Panc1 (cell line): ENCODE measurements at regions not wholly inside any gene's neighbourhood (a gene's known extent, or its start where the extent isn't known, plus 50 kb on each side); places are given as distances from the start of the nearest gene placed in this dataset.

ENCODE experiments used
- ATAC-seq: fragments of 200-7000 bp; cut with Tn5 transposase; 2 replicates; pipeline ENCODE4 v1.9.1; 2020; ENCODE audit warnings: mild to moderate bottlenecking, moderate library complexity
- BruUV-seq: library from RNA; stranded (reverse); fragments of 400-500 nt; replicated peaks from 2 replicates; lab custom pipeline; 2021; lab: Mats Ljungman, UMichigan
- CTCF ChIA-PET: fragments of 300-600 bp; sonication (Branson Sonifier 250); formaldehyde crosslinking; loops from one replicate; lab custom pipeline; 2022; ENCODE audit warnings: antibody characterized with exemption; lab: Charles Lee
- POLR2A ChIA-PET: fragments of 300-600 bp; sonication (Branson Sonifier 250); formaldehyde crosslinking; loops from one replicate; lab custom pipeline; 2022; ENCODE audit warnings: antibody characterized with exemption; lab: Charles Lee
- DNase-seq: peaks from one replicate; pipeline ENCODE4 v3.0.0-alpha.2; 2010; ENCODE audit warnings: low read depth, low spot score
- H3K27ac ChIP-seq: 2 replicates; pipeline ENCODE4 v1.5.1; 2011; ENCODE audit warnings: mild to moderate bottlenecking, low read length, inconsistent platforms
- H3K27me3 ChIP-seq: fragments of 200-500 bp; sonication (Bioruptor generic); 2 replicates; pipeline ENCODE4 v1.6.0; 2014; ENCODE audit warnings: low read length, inconsistent platforms; ENCODE audit not compliant: control insufficient read depth, insufficient read depth
- H3K36me3 ChIP-seq: fragments of 200-500 bp; sonication (Bioruptor generic); 2 replicates; pipeline ENCODE4 v1.5.1; 2014; ENCODE audit warnings: inconsistent platforms, mild to moderate bottlenecking, low read length, moderate library complexity; ENCODE audit not compliant: control insufficient read depth, insufficient read depth
- H3K4me1 ChIP-seq: 2 replicates; pipeline ENCODE4 v1.5.1; 2011; ENCODE audit warnings: inconsistent platforms, mild to moderate bottlenecking, low read length, moderate library complexity; ENCODE audit not compliant: control insufficient read depth, insufficient read depth
- H3K4me3 ChIP-seq, 2 experiments: 2 replicates each; pipeline ENCODE4 v1.5.1; 2011 to 2012; ENCODE audit warnings: low read depth in 2 of 2, low read length in 2 of 2, mild to moderate bottlenecking in 2 of 2, inconsistent platforms in 1 of 2, moderate library complexity in 1 of 2
- H3K9me3 ChIP-seq: fragments of 200-500 bp; sonication (Bioruptor generic); 2 replicates; pipeline ENCODE4 v1.5.1; 2014; ENCODE audit warnings: low read depth, mild to moderate bottlenecking, inconsistent platforms, low read length, moderate library complexity; ENCODE audit not compliant: control insufficient read depth, insufficient read depth
- CTCF ChIP-seq: fragments of 450-650 bp; IDR thresholded peaks from 2 replicates; pipeline ENCODE4 v1.5.1; 2017; ENCODE audit warnings: mild to moderate bottlenecking
- POLR2AphosphoS5 ChIP-seq: IDR thresholded peaks from 2 replicates; pipeline ENCODE4 v1.6.1; 2012; ENCODE audit warnings: mild to moderate bottlenecking, low read depth, low read length, moderate library complexity
- REST ChIP-seq, 2 experiments: IDR thresholded peaks; 2 replicates each; pipeline ENCODE4 v1.6.1; 2011 to 2012; ENCODE audit warnings: low read depth in 2 of 2, control low read depth in 1 of 2, low read length in 1 of 2, mild to moderate bottlenecking in 1 of 2, moderate library complexity in 1 of 2; ENCODE audit not compliant: insufficient read depth in 1 of 2
- SIN3A ChIP-seq: IDR thresholded peaks from 2 replicates; pipeline ENCODE4 v1.6.1; 2012; ENCODE audit warnings: low read depth, mild to moderate bottlenecking, low read length, moderate library complexity, borderline replicate concordance; ENCODE audit not compliant: insufficient read depth
- TCF7L2 ChIP-seq: IDR thresholded peaks from 2 replicates; pipeline ENCODE4 v1.6.1; 2011; ENCODE audit warnings: mild to moderate bottlenecking, low read depth, low read length, inconsistent platforms
- in situ Hi-C: cut with HindIII; loops from 2 replicates; pipeline ENCODE4 v1.10.0; 2016; ENCODE audit warnings: low sequenced_read_pairs, low pct_unique_long_range_greater_than_20kb
- intact Hi-C: fragments of 100-400 bp; cut with micrococcal nuclease; formaldehyde crosslinking; loops from one replicate; pipeline ENCODE4 v1.10.0; 2022; ENCODE audit not compliant: unreplicated experiment

GRCh38 chr13:109652531-109652930, 133.9 kb downstream of the IRS2 start:
- ChIA-PET CTCF (no interaction called here), POLR2A (no interaction called here)
- H3K36me3 ChIP-seq: no peaks in the 10 kb centered on the region
- TF ChIP-seq REST (IDR thresholded peaks at IDR 0.05; ENCODE audit: insufficient read depth in 1 of 2, low read depth in 2 of 2, low read length in 1 of 2) (no peak), CTCF (no peak), TCF7L2 (no peak), SIN3A (no peak), POLR2AphosphoS5 (no peak)
- ATAC-seq (no peak), DNase-seq (no peak)
- in situ Hi-C loops: no loop called here
- BruUV-seq: no TSS peak
- no peaks in the 10 kb centered on the region for H3K4me1 ChIP-seq
- no peak overlapping the region for H3K4me3 ChIP-seq
- no peaks in the 10 kb centered on the region for H3K9me3 ChIP-seq
- no peak overlapping the region for H3K27ac ChIP-seq
- H3K27me3 ChIP-seq: no peaks in the 10 kb centered on the region
- intact Hi-C loops: no loop called here

GRCh38 chr13:109651854-109652253, 134.5 kb downstream of the IRS2 start:
- H3K9me3 ChIP-seq: no peaks in the 10 kb centered on the region
- no peak overlapping the region for H3K27ac ChIP-seq
- DNase-seq: no peak
- no peak for ATAC-seq
- no peak overlapping the region for H3K4me3 ChIP-seq
- no peaks in the 10 kb centered on the region for H3K4me1 ChIP-seq
- intact Hi-C loops (no loop called here), in situ Hi-C loops (no loop called here)
- ChIA-PET POLR2A (no interaction called here), CTCF (no interaction called here)
- H3K36me3 ChIP-seq: no peaks in the 10 kb centered on the region
- no peaks in the 10 kb centered on the region for H3K27me3 ChIP-seq
- TF ChIP-seq CTCF: no peak
- no TSS peak for BruUV-seq

- H3K27ac ChIP-seq: no peak overlapping the region
Measured at GRCh38 chr13:109651311-109651710, 135.1 kb downstream of the IRS2 start.

More at GRCh38 chr13:109651311-109651710, 135.1 kb downstream of the IRS2 start:
- ChIA-PET POLR2A (no interaction called here), CTCF (no interaction called here)
- Histone ChIP-seq H3K9me3 (no peaks in the 10 kb centered on the region), H3K27me3 (no peaks in the 10 kb centered on the region), H3K36me3 (no peaks in the 10 kb centered on the region), H3K4me3 (no peak overlapping the region), H3K4me1 (no peaks in the 10 kb centered on the region)
- no TSS peak for BruUV-seq
- in situ Hi-C loops: no loop called here
- TF ChIP-seq TCF7L2 (no peak), POLR2AphosphoS5 (no peak), SIN3A (no peak), CTCF (no peak), REST (IDR thresholded peaks at IDR 0.05; ENCODE audit: insufficient read depth in 1 of 2, low read depth in 2 of 2, low read length in 1 of 2) (no peak)
- no peak for DNase-seq
- intact Hi-C loops: no loop called here
- ATAC-seq: no peak
